ENCODE measurements at regions not wholly inside any gene's neighbourhood (a gene's known extent, or its start where the extent isn't known, plus 50 kb on each side); places are given as distances from the start of the nearest gene placed in this dataset.

DNA sequence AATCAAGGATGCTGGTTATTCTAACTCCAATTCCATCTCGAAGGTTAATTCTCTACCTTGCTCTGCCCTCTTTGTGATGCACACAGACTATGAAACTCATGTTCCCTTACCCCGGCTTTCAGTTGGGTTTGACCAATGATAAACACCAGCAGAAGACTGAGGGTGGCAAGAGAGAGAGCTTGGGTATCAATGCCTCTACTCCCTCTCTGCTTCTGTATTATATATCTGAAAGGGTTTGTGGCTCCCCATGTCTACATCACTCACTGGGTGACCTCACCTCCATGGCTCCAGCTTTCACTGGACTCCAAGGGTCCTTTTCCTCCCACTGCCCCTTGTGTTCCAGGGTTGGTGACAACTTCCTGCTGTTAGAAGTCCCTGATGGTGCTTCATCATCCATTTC is 659.0 kb upstream of the TBX3 start:
- TF ChIP-seq, protein P1, sequence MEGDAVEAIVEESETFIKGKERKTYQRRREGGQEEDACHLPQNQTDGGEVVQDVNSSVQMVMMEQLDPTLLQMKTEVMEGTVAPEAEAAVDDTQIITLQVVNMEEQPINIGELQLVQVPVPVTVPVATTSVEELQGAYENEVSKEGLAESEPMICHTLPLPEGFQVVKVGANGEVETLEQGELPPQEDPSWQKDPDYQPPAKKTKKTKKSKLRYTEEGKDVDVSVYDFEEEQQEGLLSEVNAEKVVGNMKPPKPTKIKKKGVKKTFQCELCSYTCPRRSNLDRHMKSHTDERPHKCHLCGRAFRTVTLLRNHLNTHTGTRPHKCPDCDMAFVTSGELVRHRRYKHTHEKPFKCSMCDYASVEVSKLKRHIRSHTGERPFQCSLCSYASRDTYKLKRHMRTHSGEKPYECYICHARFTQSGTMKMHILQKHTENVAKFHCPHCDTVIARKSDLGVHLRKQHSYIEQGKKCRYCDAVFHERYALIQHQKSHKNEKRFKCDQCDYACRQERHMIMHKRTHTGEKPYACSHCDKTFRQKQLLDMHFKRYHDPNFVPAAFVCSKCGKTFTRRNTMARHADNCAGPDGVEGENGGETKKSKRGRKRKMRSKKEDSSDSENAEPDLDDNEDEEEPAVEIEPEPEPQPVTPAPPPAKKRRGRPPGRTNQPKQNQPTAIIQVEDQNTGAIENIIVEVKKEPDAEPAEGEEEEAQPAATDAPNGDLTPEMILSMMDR (conservative IDR thresholded peaks at IDR 0.05; ENCODE audit: low read length): no peak
- TF ChIP-seq EZH2phosphoT487 (IDR thresholded peaks at IDR 0.05; ENCODE audit: borderline replicate concordance): no peak

Measured in Loucy (cell line).